NCI-H345 treated with DMSO at 0.1 percent for 48 hours (cell line): ENCODE measurements at regions not wholly inside any gene's neighbourhood (a gene's known extent, or its start where the extent isn't known, plus 50 kb on each side); places are given as distances from the start of the nearest gene placed in this dataset.
A peak's percentile ranks its signal among the peaks of the same experiment; 100 is the strongest.

Source experiments
- DNase-seq: peaks from one replicate; lab custom pipeline; 2025; ENCODE audit not compliant: unreplicated experiment; lab: John Stamatoyannopoulos, UW

- no peak for DNase-seq
Measured at GRCh38 chr1:90650401-90650800, 66.7 kb downstream of the BARHL2 start.

DNA sequence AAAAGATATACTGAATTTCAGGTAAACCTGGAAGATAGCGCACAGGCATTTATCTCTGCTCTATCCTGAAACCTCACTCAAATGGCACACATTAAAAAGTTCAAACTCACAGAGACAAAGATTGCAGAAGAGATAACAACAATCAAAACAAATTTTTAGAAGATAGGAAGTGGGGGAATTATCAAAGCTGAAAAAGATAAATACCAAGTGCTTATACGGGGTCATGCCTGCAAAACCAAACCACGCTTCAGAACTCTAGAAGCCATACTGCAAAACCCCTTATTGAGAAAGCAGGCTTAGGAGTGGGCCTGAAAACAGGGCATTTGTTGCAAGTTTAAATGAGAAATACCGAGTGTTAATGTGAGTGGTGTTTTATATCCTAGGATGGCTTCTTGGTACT, 76.8 kb downstream of the BARHL2 start:
- DNase-seq = no peak

DNA sequence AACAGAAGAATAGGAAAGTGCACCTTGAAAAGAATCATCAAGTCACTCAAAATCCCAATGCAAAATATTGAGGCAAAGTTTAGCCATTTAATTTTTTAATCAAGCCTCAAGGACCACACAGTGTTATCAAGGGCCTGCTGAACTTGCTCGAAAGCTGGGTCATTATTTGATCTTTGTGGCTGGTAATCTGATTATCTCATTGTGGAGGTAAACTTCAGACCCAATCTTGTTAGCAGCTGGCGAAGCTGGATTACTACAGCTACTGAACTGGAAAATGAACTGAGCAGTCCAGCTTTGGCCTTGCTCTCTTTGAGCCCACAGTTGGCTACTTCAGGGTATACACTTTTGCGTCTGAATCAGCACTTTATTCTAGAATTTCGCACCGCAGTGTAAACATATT, 94.4 kb downstream of the BARHL2 start:
- DNase-seq = no peak

DNA sequence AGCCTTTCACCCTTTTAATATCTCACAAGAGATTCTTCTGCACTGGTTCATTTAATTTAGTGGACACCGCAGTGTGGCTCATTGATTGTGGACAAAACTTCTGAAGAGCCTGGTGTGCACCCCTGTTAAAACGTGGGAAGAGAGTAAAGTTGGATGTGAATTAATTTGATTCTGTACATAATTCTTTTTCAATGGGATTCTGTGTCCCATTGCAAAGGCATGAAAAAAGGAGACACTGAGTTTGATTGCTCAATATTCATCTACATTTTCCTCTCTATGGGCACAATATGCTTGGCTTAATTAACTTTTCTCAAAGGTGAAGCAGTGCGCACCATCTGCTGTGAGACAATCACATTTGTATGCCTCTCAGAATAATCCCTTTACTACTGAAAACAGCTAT, 95.1 kb downstream of the BARHL2 start:
- no peak for DNase-seq

DNA sequence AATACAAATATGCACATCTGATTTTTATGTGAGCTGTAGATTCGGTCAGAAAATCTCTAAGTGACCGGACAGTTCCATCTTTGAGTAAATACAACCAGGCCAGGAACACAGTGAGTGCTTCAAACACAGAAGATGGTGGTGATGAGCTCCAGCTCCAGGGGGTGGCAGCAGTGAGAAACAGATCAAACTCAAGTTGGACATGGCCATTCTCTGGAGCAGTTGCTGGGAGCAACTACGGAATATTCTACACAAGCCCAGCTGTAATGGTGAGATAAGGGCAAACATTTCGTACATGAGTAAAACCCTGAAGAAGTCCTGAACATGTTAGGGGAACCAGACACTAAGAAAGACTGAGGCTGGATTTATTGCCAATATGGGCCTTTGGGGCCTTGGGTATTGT, 100.7 kb downstream of the BARHL2 start:
- DNase-seq = no peak

DNA sequence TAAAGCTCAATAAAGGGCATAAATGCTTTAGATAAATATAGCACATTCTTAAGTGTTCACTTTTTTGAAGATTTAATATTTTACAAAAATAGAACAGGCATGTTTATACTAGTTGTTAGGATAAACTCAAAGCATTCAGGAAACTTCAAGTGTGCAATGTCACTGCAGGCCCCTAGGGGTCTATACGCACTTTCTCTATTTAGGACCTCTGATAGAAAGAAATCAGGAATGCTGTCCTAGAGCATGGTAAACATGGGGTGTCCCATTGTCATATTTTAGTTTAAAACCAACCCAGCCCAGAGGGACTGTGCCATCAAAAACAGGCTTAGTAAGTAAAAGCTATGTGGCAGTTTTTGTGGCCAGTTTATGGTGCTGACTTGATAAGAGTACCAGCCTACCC, 102.2 kb downstream of the BARHL2 start:
- no peak for DNase-seq

GRCh38 chr1:90613371-90613770, 103.7 kb downstream of the BARHL2 start:
- no peak for DNase-seq

- DNase-seq = no peak
Measured at GRCh38 chr1:90612033-90612432, 105.1 kb downstream of the BARHL2 start.

DNA sequence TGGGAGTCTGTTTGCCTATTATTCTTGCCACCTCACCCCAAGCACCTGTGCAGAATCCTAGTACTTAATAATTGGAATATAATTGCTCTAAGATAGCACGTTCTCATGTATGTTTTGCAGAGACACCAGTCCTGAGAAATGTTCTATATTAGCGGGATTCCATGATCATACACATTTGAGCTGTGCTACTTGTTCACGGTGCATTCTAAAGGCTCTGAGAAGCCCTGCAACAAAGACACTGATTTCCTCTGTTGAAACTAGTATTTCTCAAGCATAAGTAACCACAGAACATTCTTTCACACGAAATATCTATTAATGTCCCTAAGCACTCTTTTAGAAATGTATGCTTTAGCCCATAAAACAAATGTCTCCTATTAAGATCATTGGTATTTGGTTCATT, 109.4 kb downstream of the BARHL2 start:
- no peak for DNase-seq

DNA sequence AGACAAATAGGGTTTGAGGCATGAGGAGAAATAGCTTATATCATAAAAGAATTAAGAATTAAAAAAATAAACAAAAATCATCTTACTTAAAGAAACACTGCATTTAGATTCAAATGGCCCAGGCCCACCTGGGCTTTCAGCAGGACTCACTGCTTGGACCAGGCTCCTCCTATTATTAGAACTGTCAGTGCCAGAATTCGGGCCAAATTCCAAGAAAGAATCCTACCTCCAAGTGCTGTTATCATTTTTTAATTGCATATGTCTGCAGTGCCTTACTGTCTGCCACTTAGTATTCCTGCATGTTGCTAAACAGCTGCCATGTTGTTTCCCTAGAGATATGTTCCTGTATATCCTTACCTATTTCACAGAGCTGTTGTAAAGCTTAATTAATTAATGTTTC, 112.0 kb downstream of the BARHL2 start:
- DNase-seq = no peak

GRCh38 chr1:90593312-90593711, 123.8 kb downstream of the BARHL2 start:
- no peak for DNase-seq

- no peak for DNase-seq
Measured at GRCh38 chr1:90591970-90592356, 125.1 kb downstream of the BARHL2 start.

DNA sequence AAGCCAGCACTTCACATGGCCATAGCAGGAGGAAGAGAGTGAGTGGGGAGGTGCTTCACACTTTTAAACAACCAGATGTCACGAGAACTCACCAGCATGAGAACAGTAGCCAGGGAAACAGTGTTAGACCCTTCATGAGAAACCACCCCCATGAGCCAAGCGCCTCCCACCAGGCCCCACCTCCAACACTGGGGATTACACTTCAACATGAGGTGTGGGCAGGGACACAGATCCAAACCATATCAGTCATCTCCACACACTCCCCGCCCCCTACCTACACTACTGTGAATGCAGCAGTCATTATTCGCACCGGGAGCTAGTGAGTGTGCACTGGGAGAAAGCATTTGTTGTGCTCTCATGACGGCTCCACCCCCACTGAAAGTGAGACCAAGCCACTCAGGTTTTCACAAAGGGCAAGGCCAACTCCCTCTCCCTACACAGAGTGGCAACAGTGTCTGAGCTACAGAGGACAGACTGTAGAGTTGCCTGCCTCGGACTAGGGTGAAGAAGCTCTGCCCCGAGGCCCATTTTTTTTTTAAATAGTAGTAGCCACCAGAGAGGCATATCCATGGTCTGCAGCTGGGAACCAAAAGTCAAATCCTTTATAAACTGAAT, 125.6 kb downstream of the BARHL2 start:
- DNase-seq = no peak

DNA sequence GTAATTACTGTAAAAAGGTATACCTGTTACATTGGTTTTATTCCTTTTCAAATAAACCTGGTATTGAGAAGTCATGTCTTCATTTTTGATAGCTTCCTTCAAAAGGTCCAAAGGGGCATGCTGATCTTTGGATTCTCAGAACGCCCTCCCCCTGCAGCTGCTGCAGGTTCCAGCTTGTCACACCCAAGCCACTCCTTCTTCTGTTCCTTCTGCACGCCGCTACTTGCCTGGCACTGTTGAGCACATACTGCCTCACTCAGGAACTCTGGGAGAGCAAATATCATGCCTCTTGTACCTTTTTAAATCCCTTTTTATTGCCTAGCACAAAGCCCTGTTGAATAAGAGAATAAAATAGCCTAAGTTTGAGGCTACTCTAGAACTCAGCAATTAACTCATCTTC, 136.9 kb downstream of the BARHL2 start:
- DNase-seq = peak; percentile 32

DNA sequence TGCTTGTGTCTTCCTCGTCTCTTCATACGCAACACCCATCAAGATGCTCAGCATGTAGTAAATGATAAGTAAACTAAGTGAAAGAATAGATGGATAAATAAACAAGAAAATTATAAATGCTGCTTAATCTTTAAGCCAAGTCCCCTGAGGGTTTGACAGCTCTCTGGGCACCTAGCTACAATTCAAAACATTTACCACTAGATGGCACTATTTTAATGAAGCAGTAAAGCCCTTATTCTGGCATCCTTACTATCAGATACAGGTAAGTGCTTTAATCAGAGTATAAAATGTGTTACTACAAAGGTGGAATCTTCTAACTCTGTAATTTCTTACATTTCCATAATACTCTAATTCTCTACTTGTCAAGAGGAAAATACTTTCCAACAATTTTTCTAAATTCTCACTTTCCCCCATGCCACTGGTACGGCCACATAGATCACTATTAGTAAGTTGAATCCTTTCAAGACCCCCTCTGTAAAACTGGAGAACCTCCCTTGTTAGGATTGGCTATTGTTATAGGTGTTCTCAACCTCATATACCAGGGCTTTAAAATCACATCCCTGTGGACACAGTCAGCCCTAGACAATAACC, 137.8 kb downstream of the BARHL2 start:
- DNase-seq = peak; percentile 62

GRCh38 chr1:90574692-90575370, 142.3 kb downstream of the BARHL2 start:
- no peak for DNase-seq

GRCh38 chr1:90573736-90574135, 143.4 kb downstream of the BARHL2 start:
- DNase-seq = no peak

DNA sequence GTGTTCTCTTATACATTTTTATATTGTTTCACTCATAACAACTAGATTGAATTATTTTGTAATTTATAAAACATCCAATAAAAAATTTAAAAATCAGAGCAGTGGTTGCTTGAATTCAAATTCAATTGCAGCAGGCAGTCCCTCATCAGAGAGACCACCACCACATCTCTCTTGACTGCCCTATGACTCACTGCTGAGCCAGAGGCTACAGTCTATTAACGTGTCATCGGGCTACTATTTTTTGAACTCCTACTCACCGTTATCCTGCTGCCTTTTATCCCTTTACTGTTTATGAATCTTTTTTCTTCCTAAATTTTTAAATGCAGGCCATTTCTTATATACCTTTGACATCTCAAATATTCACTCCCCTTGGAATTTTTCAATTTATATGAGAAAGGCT, 144.7 kb downstream of the BARHL2 start:
- DNase-seq = no peak

DNA sequence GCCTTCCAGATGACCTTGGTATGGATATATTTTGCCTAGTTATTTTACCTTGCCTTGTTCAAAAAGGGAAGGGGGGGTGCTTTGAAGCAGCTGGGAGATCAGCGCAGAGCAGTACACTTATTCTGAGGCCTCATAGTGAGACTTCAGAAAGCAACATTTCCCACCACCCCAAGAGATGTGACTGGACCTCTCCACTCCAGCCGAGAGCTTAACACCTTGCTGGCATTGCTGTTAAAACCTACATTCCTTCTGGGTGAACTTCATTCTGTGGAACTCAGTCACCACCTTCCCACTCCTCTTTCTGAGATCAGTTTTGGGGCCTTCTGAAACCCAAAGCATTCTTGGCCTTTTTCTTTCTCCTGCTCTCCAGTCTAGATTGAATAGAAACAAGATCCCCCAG, 148.7 kb downstream of the BARHL2 start:
- DNase-seq = no peak

DNA sequence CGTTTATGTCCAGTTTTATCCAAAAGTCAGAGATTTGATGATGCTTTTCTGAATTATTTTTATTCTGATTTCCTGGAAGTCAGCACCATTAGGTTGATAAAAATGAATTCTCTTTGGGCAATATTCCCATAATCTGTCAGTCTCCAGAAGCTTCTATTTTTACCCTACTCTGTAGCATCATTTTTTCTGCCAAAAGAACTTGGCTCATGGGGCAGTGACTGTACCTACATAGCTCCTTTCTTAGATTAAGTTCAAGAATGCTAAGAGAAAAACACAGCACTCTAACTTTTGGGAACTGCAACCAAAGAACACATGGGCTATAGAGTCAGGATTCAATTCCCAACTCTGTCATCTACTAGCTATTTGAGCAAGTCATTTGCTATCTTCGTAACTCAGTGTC, 152.9 kb downstream of the BARHL2 start:
- DNase-seq = no peak

DNA sequence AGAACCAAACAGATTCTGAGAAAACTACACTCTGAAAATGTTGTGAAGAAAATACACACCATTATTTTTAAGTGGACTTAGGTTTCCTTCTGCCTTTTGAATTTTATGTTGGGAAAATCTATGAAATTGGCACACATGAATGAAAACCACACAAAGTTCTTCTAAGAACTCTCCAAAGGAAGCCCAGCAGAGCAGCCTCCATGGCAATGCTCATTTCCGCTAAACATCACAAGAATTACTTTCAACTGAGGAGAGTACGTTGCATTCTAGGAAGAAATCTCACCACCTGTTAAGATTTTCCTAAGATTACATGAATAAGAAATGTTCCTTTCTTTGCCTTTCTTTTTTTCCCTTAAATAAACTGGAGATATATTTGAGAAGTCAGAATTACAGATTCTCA, 154.2 kb downstream of the BARHL2 start:
- no peak for DNase-seq

DNA sequence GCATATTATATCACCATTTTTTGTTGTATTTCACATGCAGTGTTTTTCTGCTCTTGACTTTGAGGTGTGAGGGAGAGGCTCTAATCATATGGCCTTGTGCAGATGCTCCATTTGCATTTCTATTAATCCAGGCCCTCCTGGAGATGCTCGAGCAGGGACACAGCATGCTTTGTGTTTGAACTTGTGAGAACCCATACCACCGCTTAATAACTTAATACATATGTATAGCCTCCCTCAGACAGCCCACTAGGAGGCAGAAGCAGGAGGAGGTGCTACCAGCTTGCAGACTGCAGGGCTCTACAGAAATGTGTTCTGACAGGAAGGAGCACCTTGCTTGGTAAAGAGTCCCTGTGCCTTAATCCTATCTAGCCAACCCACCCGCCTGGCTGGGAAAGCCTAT, 155.2 kb downstream of the BARHL2 start:
- DNase-seq = no peak
